PC-9 (cell line): ENCODE measurements at regions not wholly inside any gene's neighbourhood (a gene's known extent, or its start where the extent isn't known, plus 50 kb on each side); places are given as distances from the start of the nearest gene placed in this dataset.

Experiments
- BruUV-seq: library from RNA; stranded (reverse); fragments of 400-500 nt; replicated peaks from 2 replicates; lab custom pipeline; 2021; lab: Mats Ljungman, UMichigan
- CTCF ChIA-PET: fragments of 300-600 bp; sonication (Branson Sonifier 250); formaldehyde crosslinking; loops from one replicate; lab custom pipeline; 2022; ENCODE audit warnings: antibody characterized with exemption; lab: Charles Lee
- POLR2A ChIA-PET: fragments of 300-600 bp; sonication (Branson Sonifier 250); formaldehyde crosslinking; loops from one replicate; lab custom pipeline; 2022; ENCODE audit warnings: antibody characterized with exemption; ENCODE audit not compliant: unreplicated experiment; lab: Charles Lee
- DNase-seq, 2 experiments: peaks; one replicate each; pipeline versions ENCODE4 v3.0.0 to v3.0.0-alpha.2; 2015 to 2022; ENCODE audit warnings: mixed read lengths in 1 of 2
- H2AFZ ChIP-seq: fragments of 200-600 bp; sonication (generic); 2 replicates; pipeline ENCODE4 v1.8.1; 2017; ENCODE audit warnings: antibody characterized with exemption
- H3F3A ChIP-seq: fragments of 200-600 bp; sonication (generic); 2 replicates; pipeline ENCODE4 v1.8.1; 2017; ENCODE audit warnings: antibody characterized with exemption, mild to moderate bottlenecking, low read depth; ENCODE audit not compliant: insufficient read depth
- H3K27ac ChIP-seq: fragments of 200-600 bp; sonication (generic); 2 replicates; pipeline ENCODE4 v1.6.1; 2016; ENCODE audit warnings: mixed run types
- H3K27me3 ChIP-seq: fragments of 200-600 bp; sonication (generic); 2 replicates; pipeline ENCODE4 v1.6.1; 2016; ENCODE audit warnings: low read depth, mixed run types; ENCODE audit not compliant: insufficient read depth
- H3K36me3 ChIP-seq: fragments of 200-600 bp; sonication (generic); 2 replicates; pipeline ENCODE4 v1.6.1; 2016; ENCODE audit warnings: low read depth, mixed run types
- H3K4me1 ChIP-seq: fragments of 200-600 bp; sonication (generic); replicated peaks from 2 replicates; pipeline ENCODE4 v1.6.1; 2016; ENCODE audit warnings: mixed run types; ENCODE audit not compliant: insufficient read depth
- H3K4me2 ChIP-seq: fragments of 200-600 bp; sonication (generic); 2 replicates; pipeline ENCODE4 v1.6.1; 2017; ENCODE audit warnings: mixed run types
- H3K4me3 ChIP-seq: fragments of 200-600 bp; sonication (generic); 2 replicates; pipeline ENCODE4 v1.6.1; 2016; ENCODE audit warnings: mixed run types
- H3K79me2 ChIP-seq: fragments of 200-600 bp; sonication (generic); 2 replicates; pipeline ENCODE4 v1.6.1; 2017; ENCODE audit warnings: low read depth, mixed run types
- H3K9me2 ChIP-seq: fragments of 200-600 bp; sonication (generic); 2 replicates; pipeline ENCODE4 v1.8.1; 2017; ENCODE audit warnings: mild to moderate bottlenecking; ENCODE audit not compliant: insufficient read depth
- H3K9me3 ChIP-seq: fragments of 200-600 bp; sonication (generic); 2 replicates; pipeline ENCODE4 v1.8.1; 2016; ENCODE audit warnings: low read depth; ENCODE audit not compliant: insufficient read depth
- H4K20me1 ChIP-seq: fragments of 200-600 bp; sonication (generic); 2 replicates; pipeline ENCODE4 v1.8.1; 2017; ENCODE audit not compliant: insufficient read depth
- CTCF ChIP-seq: fragments of 200-600 bp; sonication (generic); conservative IDR thresholded peaks from 2 replicates; pipeline ENCODE4 v1.6.1; 2017; ENCODE audit warnings: mixed run types, antibody characterized with exemption, mild to moderate bottlenecking, moderate library complexity
- EZH2 ChIP-seq: fragments of 200-600 bp; sonication (generic); IDR thresholded peaks from 2 replicates; pipeline ENCODE4 v1.8.0; 2017; ENCODE audit warnings: antibody characterized with exemption, low read depth
- intact Hi-C: fragments of 100-400 bp; cut with micrococcal nuclease; formaldehyde crosslinking; loops from one replicate; pipeline ENCODE4 v1.10.0; 2022; ENCODE audit not compliant: unreplicated experiment

- H3K79me2 ChIP-seq = no peaks in the 10 kb centered on the region
- ChIA-PET CTCF (no interaction called here), POLR2A (no interaction called here)
- H3K9me3 ChIP-seq = no peaks in the 10 kb centered on the region
- intact Hi-C loops = no loop called here
- TF ChIP-seq CTCF (no peak), EZH2 (no peak)
- no peak overlapping the region for H3K4me3 ChIP-seq
- H3K27me3 ChIP-seq = no peaks in the 10 kb centered on the region
- H3F3A ChIP-seq = no peaks in the 10 kb centered on the region
- no peaks in the 10 kb centered on the region for H3K36me3 ChIP-seq
- no peak overlapping the region for H2AFZ ChIP-seq
- DNase-seq = no peak
- no peak overlapping the region for H3K4me2 ChIP-seq
- no peaks in the 10 kb centered on the region for H3K9me2 ChIP-seq
- no peaks in the 10 kb centered on the region for H3K4me1 ChIP-seq
- no TSS peak for BruUV-seq
- H4K20me1 ChIP-seq = no peaks in the 10 kb centered on the region
- no peak overlapping the region for H3K27ac ChIP-seq
These were observed 158.6 kb upstream of the FAT1 start for GRCh38 chr4:186882293-186882692.

- no peaks in the 10 kb centered on the region for H3K79me2 ChIP-seq
- no peaks in the 10 kb centered on the region for H3K9me3 ChIP-seq
- no peak overlapping the region for H2AFZ ChIP-seq
- H3K9me2 ChIP-seq = no peaks in the 10 kb centered on the region
- no peaks in the 10 kb centered on the region for H3F3A ChIP-seq
- intact Hi-C loops = no loop called here
- no peaks in the 10 kb centered on the region for H4K20me1 ChIP-seq
- H3K4me2 ChIP-seq = no peak overlapping the region
- POLR2A ChIA-PET = interaction anchor here (0.6 kb wide), 1 partner anchor 854 kb away, joined by 7 read pairs; no protein-coding TSS in a partner anchor
- DNase-seq = no peak
- no TSS peak for BruUV-seq
- no peak overlapping the region for H3K4me3 ChIP-seq
- CTCF ChIA-PET = no interaction called here
- no peak for TF ChIP-seq CTCF
- no peak for TF ChIP-seq EZH2
- H3K27ac ChIP-seq = no peak overlapping the region
- no peaks in the 10 kb centered on the region for H3K36me3 ChIP-seq
- no peaks in the 10 kb centered on the region for H3K27me3 ChIP-seq
- H3K4me1 ChIP-seq = no peaks in the 10 kb centered on the region
These were observed 161.6 kb upstream of the FAT1 start for GRCh38 chr4:186885289-186885688.

- H3K9me2 ChIP-seq = no peaks in the 10 kb centered on the region
- no peaks in the 10 kb centered on the region for H3K4me1 ChIP-seq
- POLR2A ChIA-PET = interaction anchor here (0.6 kb wide), 1 partner anchor 1614 kb away, joined by 5 read pairs; no protein-coding TSS in a partner anchor
- intact Hi-C loops = no loop called here
- H3K27ac ChIP-seq = no peak overlapping the region
- no peaks in the 10 kb centered on the region for H4K20me1 ChIP-seq
- H2AFZ ChIP-seq = no peak overlapping the region
- BruUV-seq = no TSS peak
- no peak for DNase-seq
- H3K4me2 ChIP-seq = no peak overlapping the region
- H3K79me2 ChIP-seq = no peaks in the 10 kb centered on the region
- H3K36me3 ChIP-seq = no peaks in the 10 kb centered on the region
- CTCF ChIA-PET = no interaction called here
- H3K9me3 ChIP-seq = no peaks in the 10 kb centered on the region
- H3K4me3 ChIP-seq = no peak overlapping the region
- H3F3A ChIP-seq = no peaks in the 10 kb centered on the region
- H3K27me3 ChIP-seq = no peaks in the 10 kb centered on the region
- TF ChIP-seq EZH2 = no peak
These were observed 163.1 kb upstream of the FAT1 start for GRCh38 chr4:186886759-186887158.

GRCh38 chr4:186887291-186887700 lies 163.6 kb upstream of the FAT1 start:
- Histone ChIP-seq H3K4me3 (no peak overlapping the region), H3K4me2 (no peak overlapping the region), H3K36me3 (no peaks in the 10 kb centered on the region), H3K79me2 (no peaks in the 10 kb centered on the region), H4K20me1 (no peaks in the 10 kb centered on the region), H3K9me2 (no peaks in the 10 kb centered on the region), H3K4me1 (no peaks in the 10 kb centered on the region), H3K9me3 (no peaks in the 10 kb centered on the region), H2AFZ (no peak overlapping the region), H3K27ac (no peak overlapping the region), H3F3A (no peaks in the 10 kb centered on the region), H3K27me3 (no peaks in the 10 kb centered on the region)
- POLR2A ChIA-PET = interaction anchor here (0.6 kb wide), 1 partner anchor 1614 kb away, joined by 5 read pairs; no protein-coding TSS in a partner anchor
- TF ChIP-seq EZH2 (no peak), CTCF (no peak)
- intact Hi-C loops = no loop called here
- no peak for DNase-seq
- CTCF ChIA-PET = no interaction called here
- BruUV-seq = no TSS peak
